ENCODE measurements at regions not wholly inside any gene's neighbourhood (a gene's known extent, or its start where the extent isn't known, plus 50 kb on each side); places are given as distances from the start of the nearest gene placed in this dataset.

DNA sequence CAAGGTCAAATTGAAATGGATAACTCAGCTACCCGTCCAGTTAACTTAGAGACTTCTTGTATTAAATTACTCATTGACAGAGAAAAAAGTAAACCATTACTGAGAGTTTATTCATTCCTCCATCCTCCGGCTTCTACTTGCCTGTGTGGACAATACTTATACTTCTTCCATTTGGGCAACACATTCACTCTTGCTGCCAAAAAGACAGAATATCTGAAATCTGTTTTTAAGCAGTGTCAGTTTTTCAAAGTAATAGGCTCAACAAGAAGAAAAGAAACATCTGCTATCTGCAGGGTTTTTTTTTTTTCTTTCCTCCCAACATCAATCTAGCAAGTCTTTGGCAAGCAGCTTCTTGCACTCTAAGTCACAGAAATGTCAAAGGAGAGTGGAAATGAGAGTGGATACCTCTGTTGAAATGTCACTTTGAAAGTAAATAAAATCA is 1142.8 kb downstream of the PCDH9 start:
- WGBS (ENCODE audit: extremely low coverage, insufficient coverage, insufficient read length): no CpG with 5 or more reads among the region's 2 CpGs
- Histone ChIP-seq H3K79me1 (ENCODE audit: low read length) (no peaks in the 10 kb centered on the region), H2BK12ac (ENCODE audit: low read length) (no peak overlapping the region)

DNA sequence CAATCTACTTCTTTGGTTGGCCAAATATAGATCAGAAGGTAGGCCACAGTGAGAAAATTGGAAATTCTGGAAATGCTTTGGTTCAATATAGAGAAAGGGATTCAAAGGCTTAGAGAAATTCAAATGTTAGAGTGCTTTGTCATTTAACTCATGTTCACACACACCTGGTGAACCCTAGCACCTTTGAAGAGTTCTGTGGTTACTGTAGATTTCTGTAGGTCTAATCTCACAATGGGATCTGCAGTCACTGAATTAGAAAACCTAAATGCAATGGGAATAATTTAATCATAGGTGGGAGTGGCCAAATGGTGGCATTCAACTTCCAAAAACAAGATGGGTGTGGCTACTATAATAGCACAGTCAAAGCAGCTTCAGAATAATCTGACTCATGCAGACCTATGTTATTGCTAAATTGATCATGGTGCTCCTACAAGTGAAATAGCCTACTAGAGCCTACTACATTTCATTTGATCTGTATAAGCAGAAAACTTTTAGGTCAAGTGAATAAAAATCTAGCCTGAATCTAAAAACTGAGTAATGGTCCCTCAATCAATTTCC is 1152.9 kb downstream of the PCDH9 start:
- Histone ChIP-seq H3K4ac (ENCODE audit: low read depth, low read length) (no peak overlapping the region), H3K79me2 (ENCODE audit: control insufficient read depth, insufficient read depth, low read length, poor library complexity) (no peaks in the 10 kb centered on the region), H3K9ac (ENCODE audit: low read length) (no peak overlapping the region), H4K91ac (ENCODE audit: low read depth, low read length) (no peak overlapping the region), H2BK5ac (ENCODE audit: low read depth, low read length, poor library complexity) (no peak overlapping the region), H4K8ac (ENCODE audit: low read depth, low read length) (no peak overlapping the region), H3K36me3 (ENCODE audit: control insufficient read depth in 1 of 2, insufficient read depth in 2 of 2, low read length in 2 of 2) (no peaks in the 10 kb centered on the region), H2AK5ac (ENCODE audit: low read length) (no peak overlapping the region), H3K79me1 (ENCODE audit: low read length) (no peaks in the 10 kb centered on the region), H3K4me2 (ENCODE audit: low read length) (no peak overlapping the region), H3K14ac (ENCODE audit: low read length) (no peak overlapping the region), H3K4me1 (ENCODE audit: control insufficient read depth in 1 of 2, insufficient read depth in 2 of 2, low read length in 2 of 2) (no peaks in the 10 kb centered on the region), H2BK120ac (ENCODE audit: insufficient read depth, low read length, poor library complexity) (no peak overlapping the region), H3K18ac (ENCODE audit: low read length) (no peak overlapping the region), H2BK12ac (ENCODE audit: low read length) (no peak overlapping the region), H3K9me3 (ENCODE audit: insufficient read depth, low read depth, low read length) (no peaks in the 10 kb centered on the region), H3K27me3 (ENCODE audit: insufficient read depth, low read length) (no peaks in the 10 kb centered on the region), H3K23ac (ENCODE audit: low read length) (no peak overlapping the region), H2AFZ (ENCODE audit: insufficient read depth, low read length, poor library complexity) (no peak overlapping the region), H3K4me3 (ENCODE audit: low read depth, low read length) (no peak overlapping the region), H4K12ac (ENCODE audit: low read depth, low read length) (no peak overlapping the region), H3K27ac (ENCODE audit: low read depth, low read length) (no peak overlapping the region)
- no peak for DNase-seq

More for the DNA sequence above, 1142.8 kb downstream of the PCDH9 start:
- Histone ChIP-seq H3K27ac (ENCODE audit: low read depth, low read length) (no peak overlapping the region), H4K8ac (ENCODE audit: low read depth, low read length) (no peak overlapping the region), H2BK5ac (ENCODE audit: low read depth, low read length, poor library complexity) (no peak overlapping the region), H3K79me2 (ENCODE audit: control insufficient read depth, insufficient read depth, low read length, poor library complexity) (no peaks in the 10 kb centered on the region), H3K4me1 (ENCODE audit: control insufficient read depth in 1 of 2, insufficient read depth in 2 of 2, low read length in 2 of 2) (no peaks in the 10 kb centered on the region), H3K9me3 (ENCODE audit: insufficient read depth, low read depth, low read length) (no peaks in the 10 kb centered on the region), H3K36me3 (ENCODE audit: control insufficient read depth in 1 of 2, insufficient read depth in 2 of 2, low read length in 2 of 2) (no peaks in the 10 kb centered on the region), H3K4ac (ENCODE audit: low read depth, low read length) (no peak overlapping the region), H3K14ac (ENCODE audit: low read length) (no peak overlapping the region), H3K4me2 (ENCODE audit: low read length) (no peak overlapping the region), H3K27me3 (ENCODE audit: insufficient read depth, low read length) (no peaks in the 10 kb centered on the region), H3K23ac (ENCODE audit: low read length) (no peak overlapping the region), H3K18ac (ENCODE audit: low read length) (no peak overlapping the region), H4K91ac (ENCODE audit: low read depth, low read length) (no peak overlapping the region), H3K4me3 (ENCODE audit: low read depth, low read length) (no peak overlapping the region), H2AFZ (ENCODE audit: insufficient read depth, low read length, poor library complexity) (no peak overlapping the region), H2BK120ac (ENCODE audit: insufficient read depth, low read length, poor library complexity) (no peak overlapping the region), H3K9ac (ENCODE audit: low read length) (no peak overlapping the region), H2AK5ac (ENCODE audit: low read length) (no peak overlapping the region), H4K12ac (ENCODE audit: low read depth, low read length) (no peak overlapping the region)
- no peak for DNase-seq

DNA sequence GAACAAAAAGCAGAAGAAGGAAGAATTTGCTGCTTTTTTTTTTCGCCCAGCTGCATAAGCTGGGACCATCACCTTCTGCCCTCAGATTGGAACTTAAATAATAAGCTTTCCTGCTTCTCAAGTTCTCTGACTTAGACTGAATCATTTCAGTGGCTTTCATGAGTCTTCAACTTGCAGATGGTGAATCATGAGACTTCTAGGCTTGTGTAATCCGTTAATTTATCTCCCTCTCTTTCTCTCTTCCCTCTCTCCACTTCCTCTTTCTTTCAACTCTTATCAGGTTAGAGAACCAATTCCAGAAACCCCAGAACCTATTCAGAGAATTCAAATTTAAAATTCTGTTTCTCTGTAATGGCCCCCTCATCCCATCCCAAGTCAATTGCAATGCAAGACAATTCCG is 1153.7 kb downstream of the PCDH9 start:
- Histone ChIP-seq H2BK5ac (ENCODE audit: low read depth, low read length, poor library complexity) (no peak overlapping the region), H2AFZ (ENCODE audit: insufficient read depth, low read length, poor library complexity) (no peak overlapping the region), H3K9ac (ENCODE audit: low read length) (no peak overlapping the region), H2BK12ac (ENCODE audit: low read length) (no peak overlapping the region), H3K27me3 (ENCODE audit: insufficient read depth, low read length) (no peaks in the 10 kb centered on the region), H3K4me1 (ENCODE audit: control insufficient read depth in 1 of 2, insufficient read depth in 2 of 2, low read length in 2 of 2) (no peaks in the 10 kb centered on the region), H4K12ac (ENCODE audit: low read depth, low read length) (no peak overlapping the region), H3K18ac (ENCODE audit: low read length) (no peak overlapping the region), H3K79me1 (ENCODE audit: low read length) (no peaks in the 10 kb centered on the region), H3K4me2 (ENCODE audit: low read length) (no peak overlapping the region), H3K4me3 (ENCODE audit: low read depth, low read length) (no peak overlapping the region), H2BK120ac (ENCODE audit: insufficient read depth, low read length, poor library complexity) (no peak overlapping the region), H2AK5ac (ENCODE audit: low read length) (no peak overlapping the region), H3K14ac (ENCODE audit: low read length) (no peak overlapping the region), H4K8ac (ENCODE audit: low read depth, low read length) (no peak overlapping the region), H3K36me3 (ENCODE audit: control insufficient read depth in 1 of 2, insufficient read depth in 2 of 2, low read length in 2 of 2) (no peaks in the 10 kb centered on the region), H3K9me3 (ENCODE audit: insufficient read depth, low read depth, low read length) (no peaks in the 10 kb centered on the region), H3K23ac (ENCODE audit: low read length) (no peak overlapping the region), H3K79me2 (ENCODE audit: control insufficient read depth, insufficient read depth, low read length, poor library complexity) (no peaks in the 10 kb centered on the region), H3K27ac (ENCODE audit: low read depth, low read length) (no peak overlapping the region), H3K4ac (ENCODE audit: low read depth, low read length) (no peak overlapping the region), H4K91ac (ENCODE audit: low read depth, low read length) (no peak overlapping the region)
- WGBS (ENCODE audit: extremely low coverage, insufficient coverage, insufficient read length): no CpG with 5 or more reads among the region's 3 CpGs
- no peak for DNase-seq

DNA sequence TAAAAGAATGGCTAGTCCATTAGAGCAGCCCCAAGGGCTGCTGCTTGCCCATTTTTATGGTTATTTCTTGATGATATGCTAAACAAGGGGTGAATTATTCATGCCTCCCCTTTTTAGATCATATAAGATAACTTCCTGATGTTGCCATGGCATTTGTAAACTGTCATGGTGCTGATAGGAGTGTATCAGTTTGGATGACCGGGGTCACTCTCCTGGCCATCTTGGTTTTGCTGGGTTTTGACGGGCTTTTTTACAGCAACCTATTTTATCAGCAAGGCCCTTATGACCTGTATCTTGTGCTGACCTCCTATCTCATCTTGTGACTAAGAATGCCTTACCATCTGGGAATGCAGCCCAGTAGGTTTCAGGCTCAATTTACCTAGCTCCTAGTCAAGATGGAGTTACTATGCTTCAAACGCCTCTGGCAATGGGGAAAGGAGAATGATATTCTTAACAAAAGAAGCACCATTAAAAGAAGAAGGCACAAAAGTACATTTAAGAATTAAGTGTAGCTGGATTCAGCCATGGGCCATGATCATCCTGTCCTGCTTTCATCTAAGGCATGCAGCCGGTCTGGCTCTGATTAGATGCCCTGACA is 1156.0 kb downstream of the PCDH9 start:
- no peaks in the 10 kb centered on the region for H3K79me1 ChIP-seq (ENCODE audit: low read length)
- H3K4me2 ChIP-seq (ENCODE audit: low read length): no peak overlapping the region
- no peak overlapping the region for H3K23ac ChIP-seq (ENCODE audit: low read length)
- H3K27ac ChIP-seq (ENCODE audit: low read depth, low read length): peak overlapping the region; percentile 23
- H2BK12ac ChIP-seq (ENCODE audit: low read length): no peak overlapping the region
- DNase-seq: peak; percentile 52 to 87
- no peak overlapping the region for H3K4ac ChIP-seq (ENCODE audit: low read depth, low read length)
- H4K8ac ChIP-seq (ENCODE audit: low read depth, low read length): no peak overlapping the region
- H4K91ac ChIP-seq (ENCODE audit: low read depth, low read length): no peak overlapping the region
- H2BK5ac ChIP-seq (ENCODE audit: low read depth, low read length, poor library complexity): no peak overlapping the region
- no peak overlapping the region for H3K9ac ChIP-seq (ENCODE audit: low read length)
- no peak overlapping the region for H2AK5ac ChIP-seq (ENCODE audit: low read length)
- no peaks in the 10 kb centered on the region for H3K4me1 ChIP-seq (ENCODE audit: control insufficient read depth in 1 of 2, insufficient read depth in 2 of 2, low read length in 2 of 2)
- no CpG with 5 or more reads among the region's 4 CpGs for WGBS (ENCODE audit: extremely low coverage, insufficient coverage, insufficient read length)
- no peak overlapping the region for H2BK120ac ChIP-seq (ENCODE audit: insufficient read depth, low read length, poor library complexity)
- no peak overlapping the region for H3K18ac ChIP-seq (ENCODE audit: low read length)
- H3K27me3 ChIP-seq (ENCODE audit: insufficient read depth, low read length): no peaks in the 10 kb centered on the region
- no peak overlapping the region for H3K4me3 ChIP-seq (ENCODE audit: low read depth, low read length)
- no peaks in the 10 kb centered on the region for H3K9me3 ChIP-seq (ENCODE audit: insufficient read depth, low read depth, low read length)
- H4K12ac ChIP-seq (ENCODE audit: low read depth, low read length): no peak overlapping the region
- H3K14ac ChIP-seq (ENCODE audit: low read length): no peak overlapping the region
- no peaks in the 10 kb centered on the region for H3K36me3 ChIP-seq (ENCODE audit: control insufficient read depth in 1 of 2, insufficient read depth in 2 of 2, low read length in 2 of 2)
- no peak overlapping the region for H2AFZ ChIP-seq (ENCODE audit: insufficient read depth, low read length, poor library complexity)
- no peaks in the 10 kb centered on the region for H3K79me2 ChIP-seq (ENCODE audit: control insufficient read depth, insufficient read depth, low read length, poor library complexity)
